GM21447 (cell line): ENCODE measurements at regions not wholly inside any gene's neighbourhood (a gene's known extent, or its start where the extent isn't known, plus 50 kb on each side); places are given as distances from the start of the nearest gene placed in this dataset.

Source experiments
- ATAC-seq: cut with Tn5 transposase; IDR thresholded peaks from one replicate; pipeline ENCODE4 v1.9.1; 2021; ENCODE audit not compliant: unreplicated experiment

- ATAC-seq, result no peak
Measured at GRCh38 chr20:43804781-43805180, 78.0 kb upstream of the GTSF1L start.

GRCh38 chr20:43803276-43803675, 76.5 kb upstream of the GTSF1L start:
- no peak for ATAC-seq

- no peak for ATAC-seq
Measured at GRCh38 chr20:43800186-43800585, 73.4 kb upstream of the GTSF1L start.

- no peak for ATAC-seq
Measured at GRCh38 chr20:43799741-43800140, 72.9 kb upstream of the GTSF1L start.

- ATAC-seq, result no peak
Measured at GRCh38 chr20:43799150-43799711, 72.4 kb upstream of the GTSF1L start.

- ATAC-seq, result no peak
Measured at GRCh38 chr20:43798291-43799149, 71.7 kb upstream of the GTSF1L start.

GRCh38 chr20:43794326-43794725, 67.5 kb upstream of the GTSF1L start:
- no peak for ATAC-seq

GRCh38 chr20:43789593-43789992, 62.8 kb upstream of the GTSF1L start:
- no peak for ATAC-seq

- ATAC-seq, result no peak
Measured at GRCh38 chr20:43787937-43788336, 61.1 kb upstream of the GTSF1L start.

GRCh38 chr20:43786885-43787284, 60.1 kb upstream of the GTSF1L start:
- ATAC-seq, result no peak

- no peak for ATAC-seq
Measured at GRCh38 chr20:43781215-43781614, 54.4 kb upstream of the GTSF1L start.

GRCh38 chr20:43778375-43778774, 51.6 kb upstream of the GTSF1L start:
- ATAC-seq, result no peak

GRCh38 chr20:43776691-43777090, 49.9 kb upstream of the GTSF1L start:
- ATAC-seq, result no peak
